ENCODE measurements at regions not wholly inside any gene's neighbourhood (a gene's known extent, or its start where the extent isn't known, plus 50 kb on each side); places are given as distances from the start of the nearest gene placed in this dataset.
"Not testable (repeated sequence)": the region's sequence is repeated elsewhere in the genome, so short reads cannot be mapped to it uniquely, and the experiment has no call there.

DNA sequence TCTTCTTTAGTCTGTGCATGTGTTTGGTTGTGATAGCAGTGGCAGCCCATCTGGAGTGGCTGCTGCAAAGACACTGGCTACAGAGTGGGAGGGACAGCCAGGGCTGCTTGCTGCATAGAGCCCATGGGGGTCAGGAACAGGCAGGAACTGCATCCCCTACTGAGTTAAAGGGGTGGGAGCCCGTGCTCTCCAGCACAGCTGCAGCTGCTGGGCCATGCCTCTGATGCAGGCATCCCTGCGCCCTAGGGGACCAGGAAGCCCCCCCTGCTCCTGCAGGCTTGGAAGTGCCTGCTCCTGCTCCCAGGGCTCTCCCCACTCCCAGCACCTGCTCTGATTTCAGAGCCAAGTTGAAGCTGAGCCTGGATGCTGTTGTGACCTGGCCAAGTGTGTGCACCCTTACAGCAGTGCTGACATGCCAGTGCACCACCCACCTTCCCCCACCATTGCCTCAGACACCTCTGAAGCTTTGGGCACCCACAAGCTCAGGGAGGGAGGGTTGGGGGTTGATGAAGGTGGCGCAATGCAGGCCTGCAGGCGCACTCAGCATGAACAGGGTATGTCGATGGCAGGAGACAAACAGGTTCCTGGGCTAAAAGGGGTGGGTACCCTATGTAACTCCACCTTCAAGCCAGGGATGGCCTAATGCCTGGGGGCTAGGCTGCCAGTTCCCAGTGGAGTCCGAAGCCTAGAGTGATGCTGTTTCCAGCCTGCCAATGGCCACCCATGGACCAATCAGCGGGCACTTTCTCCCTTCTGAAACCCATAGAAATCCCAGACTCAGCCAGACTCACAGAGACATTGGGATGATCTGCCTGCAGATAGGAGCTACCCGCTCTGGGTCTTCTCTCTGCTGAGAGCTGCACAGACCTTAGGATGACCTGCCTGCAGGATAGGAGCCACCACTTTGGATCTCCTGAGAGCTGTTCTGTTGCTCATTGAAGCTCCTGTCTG is 919.9 kb upstream of the MIR17HG start:
- DNase-seq: no peak

DNA sequence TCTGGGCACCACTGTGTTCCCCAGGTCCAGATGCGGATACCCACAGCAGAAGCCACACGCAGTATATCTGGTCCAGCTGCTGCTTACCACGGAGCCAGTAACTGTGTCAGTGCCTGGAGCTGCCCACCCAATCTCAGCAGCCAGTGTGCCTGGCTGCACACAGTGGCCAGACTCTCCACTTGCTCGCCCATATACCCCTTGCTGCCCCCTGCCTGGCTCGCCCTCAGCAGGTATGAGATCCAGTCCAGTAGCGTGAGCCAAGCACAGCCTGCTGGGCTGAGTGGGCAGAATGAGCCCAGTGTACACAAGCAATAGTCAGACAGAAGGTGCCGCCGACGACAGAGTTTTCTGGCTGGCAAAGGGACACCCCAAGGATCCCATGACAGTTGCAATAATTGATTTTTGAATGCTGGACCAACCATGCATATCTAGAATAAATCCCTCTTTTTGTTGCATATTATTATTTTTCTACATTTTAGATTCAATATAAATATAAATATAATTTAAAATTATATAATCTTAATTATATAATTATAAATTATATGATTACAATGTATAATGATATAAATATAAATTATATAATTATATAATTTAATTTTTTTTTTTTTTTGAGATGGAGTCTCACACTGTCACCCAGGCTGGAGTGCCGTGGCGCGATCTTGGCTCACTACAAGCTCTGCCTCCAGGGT is 918.8 kb upstream of the MIR17HG start:
- DNase-seq: peak in 1 of 56 donors; percentile 1

DNA sequence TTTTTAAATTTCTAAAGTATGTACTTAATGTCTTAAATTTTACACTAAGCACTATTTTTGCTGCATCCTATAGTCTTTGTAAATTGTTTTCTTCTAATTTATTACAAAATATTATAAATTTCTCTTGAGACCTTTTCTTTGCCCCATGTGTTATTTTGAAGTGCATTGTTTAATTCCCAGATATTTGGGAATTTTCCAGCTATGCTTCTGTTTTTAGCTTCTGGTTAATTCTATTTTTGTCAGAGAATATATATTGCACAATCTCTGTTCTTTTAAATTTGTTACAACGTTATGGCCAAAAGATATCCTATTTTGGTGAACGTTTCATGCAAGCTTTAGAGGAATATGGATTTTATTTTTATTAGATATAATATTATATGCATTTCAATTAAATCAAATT is 917.4 kb upstream of the MIR17HG start:
- no peak for DNase-seq

DNA sequence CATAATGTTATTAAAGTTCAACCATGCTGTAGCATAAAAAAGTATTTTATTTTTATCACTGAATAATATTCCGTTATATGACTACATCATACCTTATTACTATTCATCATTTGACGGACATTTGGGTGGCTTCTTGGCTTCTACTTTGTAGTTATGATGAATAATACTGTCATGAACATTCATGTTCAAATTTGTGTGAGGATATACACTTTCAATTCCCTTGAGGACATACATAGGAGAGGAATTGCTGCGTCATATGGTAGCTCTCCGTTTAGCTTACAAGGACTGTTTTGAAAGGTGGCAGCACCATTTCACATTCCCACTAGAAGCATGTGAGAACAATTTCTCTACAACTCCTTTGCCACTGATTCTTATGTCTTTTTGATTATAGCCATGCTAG is 910.8 kb upstream of the MIR17HG start:
- DNase-seq: no peak

DNA sequence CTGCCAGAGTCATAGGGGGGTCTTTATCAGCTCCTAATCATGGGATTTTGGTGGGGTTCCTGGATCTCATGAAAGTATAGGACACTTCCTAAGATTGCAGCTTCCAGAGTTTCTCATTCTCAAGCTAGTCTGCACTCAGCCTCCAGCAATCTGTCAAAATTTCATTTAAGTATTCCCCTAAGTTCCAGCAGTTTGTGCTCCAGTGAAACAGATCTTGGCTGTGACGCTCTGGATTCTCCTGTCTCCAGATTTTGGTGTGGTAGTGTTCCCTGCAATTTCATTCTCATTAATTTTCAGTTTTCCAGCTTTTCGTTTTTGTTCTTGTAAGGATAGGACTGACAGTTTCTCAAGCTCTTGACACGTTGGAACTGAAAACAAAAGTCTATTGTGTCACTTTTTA is 908.9 kb upstream of the MIR17HG start:
- DNase-seq: no peak

DNA sequence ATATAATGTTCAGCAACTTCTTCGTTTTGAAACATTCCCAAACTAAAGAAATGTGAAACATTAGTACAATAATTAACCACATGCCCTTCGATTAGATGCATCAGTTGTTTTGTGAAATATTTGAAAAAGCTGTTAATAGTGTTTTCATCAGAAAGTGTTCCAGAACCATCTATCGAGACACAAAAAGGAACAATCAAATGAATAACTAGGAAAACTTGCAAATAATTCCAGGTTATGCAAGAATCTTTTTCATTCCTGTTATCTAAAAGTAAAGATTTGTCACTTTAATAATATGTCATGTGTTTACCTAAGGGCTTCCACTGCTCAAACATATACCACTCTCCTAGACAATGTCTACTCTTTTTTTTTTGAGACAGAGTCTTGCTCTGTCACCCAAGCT is 904.2 kb upstream of the MIR17HG start:
- no peak for DNase-seq

DNA sequence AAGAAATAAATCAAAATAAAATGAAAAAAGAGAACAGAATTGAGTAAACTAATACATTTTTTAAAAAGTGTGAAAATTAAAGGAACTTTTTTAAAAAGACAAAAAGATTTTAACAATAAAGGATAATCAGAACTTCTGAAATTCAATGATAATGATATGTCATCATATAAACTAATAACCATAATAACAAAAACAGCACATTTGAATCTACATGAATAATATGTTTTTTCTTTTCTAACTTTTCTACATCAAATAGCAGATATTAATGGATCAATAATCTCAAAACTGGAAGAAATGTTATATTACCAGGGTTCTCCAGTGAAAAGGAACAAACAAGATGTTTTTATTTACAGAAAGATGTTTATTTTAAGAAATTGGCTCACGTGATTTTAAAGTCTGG is 903.3 kb upstream of the MIR17HG start:
- DNase-seq: no peak

DNA sequence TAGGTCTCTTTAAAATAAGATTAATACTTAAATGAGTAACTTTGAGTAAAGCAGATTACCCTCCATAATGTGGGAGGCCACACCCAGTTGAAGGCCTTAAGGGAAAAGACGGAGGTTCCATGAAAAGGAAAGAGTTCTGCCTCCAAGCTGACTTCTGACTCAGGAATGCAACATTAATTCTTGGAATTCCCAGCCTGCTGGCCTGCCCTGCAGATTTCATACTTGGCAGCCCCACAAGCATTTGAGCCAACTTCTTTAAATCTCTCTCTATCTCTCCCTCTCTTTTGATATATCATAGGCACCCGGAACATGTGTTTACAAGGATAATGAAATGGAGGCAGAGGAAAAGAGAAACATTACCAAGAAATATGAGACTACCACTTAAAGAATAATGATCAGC is 902.3 kb upstream of the MIR17HG start:
- no peak for DNase-seq

DNA sequence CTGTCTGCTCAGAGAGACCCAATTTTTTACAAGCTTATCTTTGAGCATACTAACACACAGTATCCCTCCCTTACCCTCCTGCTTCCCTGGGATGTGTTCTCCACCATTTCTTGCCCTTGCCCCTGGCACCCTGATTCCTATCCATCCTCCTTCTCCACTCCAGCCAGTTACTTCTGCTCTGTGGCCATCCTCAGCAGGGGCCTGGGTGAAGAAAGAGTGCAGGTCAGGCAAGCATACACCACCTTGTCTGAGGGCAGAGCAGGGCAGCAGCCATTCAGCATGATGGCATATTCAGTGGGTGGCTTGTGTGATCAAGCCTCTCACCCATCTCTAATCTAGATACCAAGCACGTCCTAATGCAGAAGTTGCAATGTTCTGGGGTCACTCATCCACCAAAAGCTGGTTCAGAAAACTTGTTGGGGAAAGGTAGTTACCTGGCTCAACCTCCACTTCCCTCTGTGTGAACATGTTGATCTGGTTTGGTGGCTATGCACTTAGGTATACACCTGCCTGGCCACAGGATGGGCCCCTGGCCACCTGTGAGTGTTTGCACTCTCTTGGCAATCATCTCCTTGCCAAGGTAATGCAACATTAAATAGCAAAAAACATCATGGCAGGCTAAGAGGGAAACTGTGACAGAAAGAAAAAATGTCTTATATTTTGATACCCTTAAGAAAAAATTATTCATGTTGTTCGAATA is 900.3 kb upstream of the MIR17HG start:
- no peak for DNase-seq

DNA sequence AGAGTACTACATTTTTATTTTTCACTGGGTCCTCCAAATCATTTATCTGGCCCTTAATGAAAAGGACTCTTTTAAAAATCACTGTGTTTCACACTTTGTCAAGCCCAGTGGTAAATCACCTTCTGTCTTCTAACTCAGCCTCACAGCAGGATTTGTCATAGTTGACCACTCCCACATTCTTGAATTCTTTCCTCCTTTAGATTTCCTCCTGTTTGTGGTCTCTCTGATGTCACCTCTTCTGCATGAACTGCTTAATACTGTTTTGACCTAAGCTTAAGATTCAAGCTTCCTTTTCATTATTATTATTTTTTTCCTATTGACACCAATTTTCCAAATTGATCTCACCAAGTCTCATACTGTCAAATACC is 899.8 kb upstream of the MIR17HG start:
- DNase-seq: no peak

DNA sequence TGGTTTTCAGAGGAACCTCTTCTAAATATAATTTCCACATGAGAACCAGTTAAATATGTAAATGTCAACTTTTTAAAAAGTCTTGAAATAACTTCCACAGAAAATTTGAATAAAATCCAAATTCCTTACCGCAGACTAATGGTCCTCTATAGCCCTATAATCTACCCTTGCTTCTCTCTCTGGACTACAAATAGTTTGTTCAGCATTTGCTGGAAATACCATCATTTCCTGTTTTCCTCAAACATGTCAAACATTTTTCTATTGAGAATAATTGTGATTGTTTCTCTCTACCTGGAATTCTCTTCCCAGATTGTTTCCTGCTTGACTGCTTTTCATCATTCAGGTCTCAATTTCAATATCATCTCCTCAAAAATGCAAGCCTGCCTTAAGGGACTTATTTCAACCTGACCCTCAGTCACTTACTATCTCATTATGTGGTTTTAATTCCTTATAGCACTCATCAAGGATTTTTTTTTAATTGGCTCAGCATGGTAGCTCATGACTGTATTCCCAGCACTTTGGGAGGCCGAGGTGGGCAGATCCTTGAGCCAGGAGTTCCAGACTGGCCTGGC is 898.9 kb upstream of the MIR17HG start:
- DNase-seq: no peak

DNA sequence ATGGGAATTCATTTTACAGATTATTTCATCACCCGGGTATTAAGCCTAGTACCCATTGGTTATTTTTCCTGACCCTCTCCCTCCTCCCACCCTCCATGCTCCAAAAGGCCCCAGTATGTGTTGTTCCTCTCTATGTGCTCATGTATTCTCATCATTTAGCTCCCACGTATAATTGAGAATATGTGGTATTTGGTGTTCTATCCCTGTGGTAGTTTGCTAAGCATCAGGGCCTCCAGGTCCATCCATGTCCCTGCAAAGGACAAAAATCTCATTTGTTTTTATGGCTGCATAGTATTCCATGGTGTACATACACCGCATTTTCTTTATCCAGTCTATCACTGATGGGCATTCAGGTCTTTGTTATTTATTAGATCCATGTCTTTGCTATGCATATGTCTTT is 894.1 kb upstream of the MIR17HG start:
- no peak for DNase-seq

DNA sequence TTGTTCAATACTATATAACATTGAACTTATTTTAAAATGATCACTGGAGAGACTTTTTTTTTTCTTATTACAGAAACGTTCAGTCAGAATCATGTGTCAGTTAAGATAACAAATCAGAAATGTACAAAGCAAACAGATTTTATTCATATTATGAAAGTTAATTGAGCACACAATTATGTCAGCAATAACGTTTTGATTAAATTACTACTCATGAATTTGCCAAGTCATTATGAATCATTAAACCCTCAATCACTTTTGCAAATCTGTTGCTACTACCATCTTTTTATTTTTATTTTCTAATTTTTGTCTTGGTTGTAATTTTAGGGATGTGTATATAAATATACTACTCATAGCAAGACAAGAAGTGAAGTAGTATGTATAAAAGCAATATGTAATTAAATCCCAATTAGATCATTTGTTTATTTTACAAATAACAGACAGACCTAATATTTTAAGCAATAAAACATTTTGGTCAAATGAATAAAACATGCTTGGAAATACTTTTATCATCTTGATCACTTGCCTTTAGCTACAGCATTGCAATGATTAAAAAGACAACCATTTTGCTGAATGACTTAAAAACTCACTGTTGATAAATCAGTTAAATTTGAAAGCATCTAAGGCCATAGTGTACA is 893.4 kb upstream of the MIR17HG start:
- no peak for DNase-seq

DNA sequence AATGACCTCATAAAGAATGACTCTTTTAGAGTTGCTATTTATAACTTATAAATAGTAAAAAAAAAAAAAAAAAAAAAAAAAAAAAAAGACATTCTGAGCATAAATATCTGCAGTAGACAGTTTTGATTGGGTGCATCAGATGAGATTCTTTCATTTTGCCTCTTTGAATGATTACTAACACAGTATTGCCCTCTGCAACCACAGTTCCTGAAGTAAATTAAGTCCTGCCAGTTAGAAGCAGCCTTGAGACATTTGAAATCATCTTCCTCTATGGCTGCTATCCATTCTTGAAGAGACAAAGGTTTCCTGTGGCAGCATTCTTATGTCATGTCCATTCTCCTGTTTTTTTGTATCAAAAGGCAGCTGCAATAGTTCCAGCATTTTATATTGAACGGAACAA is 892.4 kb upstream of the MIR17HG start:
- DNase-seq: no peak

DNA sequence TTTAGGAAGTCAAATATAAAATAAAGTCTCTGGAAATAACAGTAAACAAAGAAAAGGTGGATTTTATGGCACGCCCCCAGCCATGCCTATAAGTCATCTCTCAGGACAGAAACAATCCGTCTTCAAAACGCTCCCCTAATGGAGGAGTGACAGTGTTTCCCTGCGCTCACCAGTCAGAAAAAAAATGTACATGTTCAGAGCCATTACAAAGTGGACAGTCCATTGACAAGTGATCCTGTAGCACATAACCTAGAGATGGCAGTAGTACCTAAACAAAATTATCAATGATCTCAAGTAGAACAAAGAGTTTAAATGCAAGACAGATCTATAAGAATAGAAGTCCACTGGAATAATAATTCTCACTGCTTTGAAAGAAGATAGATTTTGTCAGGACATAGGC is 891.7 kb upstream of the MIR17HG start:
- DNase-seq: no peak

DNA sequence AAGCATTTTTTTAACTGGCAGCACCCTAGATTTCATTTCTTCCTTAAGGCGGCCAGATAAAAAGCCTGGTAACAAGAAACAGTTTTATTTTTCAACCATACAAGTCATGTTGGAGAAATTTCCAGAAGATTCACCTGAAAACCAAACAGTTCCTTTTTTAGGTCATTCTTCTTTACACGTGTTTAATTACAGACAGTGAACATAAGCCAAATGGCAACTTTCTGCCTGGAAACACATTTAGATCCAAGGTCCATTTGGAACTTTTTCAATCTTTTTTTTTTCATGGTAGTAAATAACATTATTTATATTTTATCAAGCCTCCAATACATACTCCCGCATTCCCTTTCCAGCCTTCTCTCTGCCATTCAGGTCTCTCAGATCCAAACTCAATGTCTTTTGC is 886.1 kb upstream of the MIR17HG start:
- DNase-seq: no peak

DNA sequence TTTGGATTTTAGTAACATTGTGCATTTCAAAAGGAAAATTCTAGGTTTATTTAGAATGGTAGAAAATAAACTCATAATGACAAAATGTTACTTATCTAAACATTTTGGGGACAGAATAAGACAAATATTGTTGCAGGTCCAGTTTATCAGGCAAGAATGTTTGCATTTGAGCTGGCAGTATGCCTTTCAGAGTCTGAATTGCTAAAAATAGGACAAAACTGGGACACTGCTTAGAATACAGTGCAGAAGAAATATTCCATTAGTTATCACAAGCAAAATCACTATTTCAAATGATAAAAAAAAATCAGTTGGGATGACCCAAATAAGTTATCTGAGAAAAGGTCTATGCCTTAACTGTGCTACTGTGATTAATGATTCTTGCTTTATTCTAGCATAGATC is 870.3 kb upstream of the MIR17HG start:
- DNase-seq: no peak

DNA sequence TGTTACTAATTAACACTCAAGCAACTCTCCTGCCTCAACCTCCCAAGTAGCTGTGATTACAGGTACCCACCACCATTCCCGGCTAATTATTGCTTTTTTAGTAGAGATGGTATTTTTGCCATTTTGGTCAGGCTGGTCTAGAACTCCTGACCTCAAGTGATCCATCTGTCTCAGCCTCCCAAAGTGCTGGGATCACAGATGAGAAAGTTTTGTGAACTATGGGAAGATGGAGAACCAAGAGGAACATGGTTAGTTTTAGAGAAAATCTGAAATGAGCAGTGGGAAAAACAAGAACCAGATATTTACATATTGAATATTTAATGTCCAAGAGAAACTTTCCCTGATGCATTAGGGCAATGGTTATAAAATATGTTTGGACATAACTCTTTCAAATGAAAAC is 863.6 kb upstream of the MIR17HG start:
- DNase-seq: no peak

DNA sequence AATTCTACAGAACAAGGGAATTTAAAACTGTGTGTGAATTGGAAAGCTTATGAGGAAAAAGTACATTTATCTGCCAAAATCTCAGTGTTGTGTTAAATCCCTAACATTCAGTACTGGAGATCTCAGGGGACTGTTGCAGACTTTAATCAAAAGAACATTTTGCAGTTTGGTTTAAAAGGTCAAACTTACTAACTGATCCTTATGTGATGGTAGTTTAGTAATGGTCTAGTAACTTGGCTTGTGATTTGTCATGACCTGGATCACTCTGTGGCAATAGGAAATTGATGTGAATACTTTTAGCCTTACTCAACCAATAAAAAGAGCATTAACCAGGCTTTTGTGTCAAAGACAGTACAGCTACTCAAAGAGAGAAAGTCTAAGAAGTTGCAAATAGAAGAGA is 862.1 kb upstream of the MIR17HG start:
- no peak for DNase-seq

DNA sequence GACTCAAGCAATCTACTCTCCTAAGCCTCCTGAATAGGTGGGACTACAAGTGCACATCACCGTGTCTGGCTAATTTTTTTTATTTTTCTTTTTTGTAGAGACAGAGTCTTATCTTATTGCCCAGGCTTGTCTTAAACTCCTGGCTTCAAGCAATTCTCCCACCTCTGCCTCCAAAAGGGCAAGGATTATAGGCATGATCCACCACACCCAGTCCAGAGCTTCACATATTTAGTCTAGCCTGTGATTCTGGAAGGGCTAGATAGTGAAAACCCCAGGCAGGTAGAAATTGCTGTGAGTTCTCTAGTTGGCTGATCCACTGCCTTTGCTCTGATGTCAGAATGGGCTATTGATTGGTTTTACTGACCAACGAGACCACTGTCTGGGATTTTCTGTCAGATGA is 854.6 kb upstream of the MIR17HG start:
- no peak for DNase-seq

DNA sequence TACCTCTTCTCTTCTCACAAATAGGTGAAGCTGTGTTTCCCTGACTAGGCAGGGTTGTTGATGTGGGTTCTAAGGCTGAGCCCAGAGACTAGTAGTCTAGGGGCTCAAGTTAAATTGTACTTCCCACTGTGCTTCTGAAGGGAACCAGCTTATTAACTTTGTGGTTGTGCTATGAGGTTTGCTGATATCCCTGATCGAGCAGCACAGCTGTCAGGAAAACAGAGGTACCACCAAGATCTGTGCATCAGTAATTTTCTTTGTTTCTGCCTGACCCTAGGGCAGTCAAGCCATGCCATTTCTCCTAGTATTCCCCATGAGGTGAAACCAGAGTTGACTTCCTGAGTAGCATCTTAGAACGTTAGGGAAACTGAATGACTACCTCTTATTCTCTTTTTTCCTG is 853.8 kb upstream of the MIR17HG start:
- no peak for DNase-seq

DNA sequence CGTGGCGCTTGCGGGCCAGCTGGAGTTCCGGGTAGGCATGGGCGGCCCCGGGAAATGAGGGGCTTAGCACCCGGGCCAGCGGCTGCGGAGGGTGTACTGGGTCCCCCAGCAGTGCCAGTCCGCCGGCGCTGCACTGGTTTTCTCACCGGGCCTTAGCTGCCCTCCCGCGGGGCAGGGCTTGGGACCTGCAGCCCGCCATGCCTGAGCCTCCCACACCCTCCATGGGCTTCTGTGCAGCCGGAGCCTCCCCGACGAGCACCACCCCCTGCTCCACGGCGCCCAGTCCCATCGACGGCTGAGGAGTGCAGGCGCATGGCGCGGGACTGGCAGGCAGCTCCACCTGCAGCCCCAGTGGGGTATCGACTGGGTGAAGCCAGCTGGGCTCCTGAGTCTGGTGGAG is 852.6 kb upstream of the MIR17HG start:
- DNase-seq: not testable (repeated sequence)
